Activated CD4-positive, alpha-beta T cell treated with anti-CD3 and anti-CD28 coated beads, Interleukin-2, Interleukin-6, amounts not matched to agents 100 ng/mL and 50 ng/mL, durations not matched to agents 16 hours and 8 hours (primary cell): ENCODE measurements at regions not wholly inside any gene's neighbourhood (a gene's known extent, or its start where the extent isn't known, plus 50 kb on each side); places are given as distances from the start of the nearest gene placed in this dataset.

ENCODE experiments used
- DNase-seq: peaks from one replicate; pipeline ENCODE4 v3.0.0-alpha.2; 2020

GRCh38 chrX:82912382-82912781 lies 595.7 kb upstream of the POU3F4 start:
- no peak for DNase-seq

GRCh38 chrX:82934980-82935379 lies 573.1 kb upstream of the POU3F4 start:
- no peak for DNase-seq

- DNase-seq: no peak
These were observed 562.8 kb upstream of the POU3F4 start for GRCh38 chrX:82945332-82945731.

GRCh38 chrX:82961129-82961528 lies 547.0 kb upstream of the POU3F4 start:
- DNase-seq: no peak

- DNase-seq: no peak
These were observed 534.4 kb upstream of the POU3F4 start for GRCh38 chrX:82973646-82974045.

GRCh38 chrX:82998163-82998562 lies 509.9 kb upstream of the POU3F4 start:
- DNase-seq: no peak

GRCh38 chrX:83004012-83004411 lies 504.1 kb upstream of the POU3F4 start:
- no peak for DNase-seq

- DNase-seq: peak; percentile 10
These were observed 499.7 kb upstream of the POU3F4 start for GRCh38 chrX:83008415-83008814.

GRCh38 chrX:83019258-83019657 lies 488.8 kb upstream of the POU3F4 start:
- no peak for DNase-seq

- no peak for DNase-seq
These were observed 486.1 kb upstream of the POU3F4 start for GRCh38 chrX:83022020-83022419.
